T-helper 1 cell treated with Interleukin-12 subunit alpha and Interleukin-12 subunit beta and Interleukin-4 antibody, amounts not matched to agents 30 μg/mL and 1 μg/mL, for 36 hours (primary cell): ENCODE measurements at regions not wholly inside any gene's neighbourhood (a gene's known extent, or its start where the extent isn't known, plus 50 kb on each side); places are given as distances from the start of the nearest gene placed in this dataset.
"Not testable (repeated sequence)": the region's sequence is repeated elsewhere in the genome, so short reads cannot be mapped to it uniquely, and the experiment has no call there.

Experiments used
- H3K27ac Mint-ChIP-seq: one replicate; pipeline ENCODE4 v1.8.0; 2021; ENCODE audit warnings: mild to moderate bottlenecking, mixed read lengths
- H3K27me3 Mint-ChIP-seq: one replicate; pipeline ENCODE4 v1.8.0; 2021; ENCODE audit warnings: low read depth, mixed read lengths
- H3K36me3 Mint-ChIP-seq: one replicate; pipeline ENCODE4 v1.8.0; 2021; ENCODE audit warnings: low read depth, mixed read lengths
- H3K4me1 Mint-ChIP-seq: one replicate; pipeline ENCODE4 v1.8.0; 2021; ENCODE audit warnings: low read depth, mixed read lengths
- H3K4me3 Mint-ChIP-seq: one replicate; pipeline ENCODE4 v1.8.0; 2021; ENCODE audit warnings: mild to moderate bottlenecking, moderate library complexity, mixed read lengths
- H3K9me3 Mint-ChIP-seq: one replicate; pipeline ENCODE4 v1.8.0; 2021; ENCODE audit warnings: mixed read lengths

- Mint-ChIP-seq H3K4me3 (no peak overlapping the region), H3K27me3 (peaks cover 17% of the 10 kb centered on the region), H3K9me3 (no peaks in the 10 kb centered on the region), H3K36me3 (no peaks in the 10 kb centered on the region), H3K27ac (no peak overlapping the region), H3K4me1 (no peaks in the 10 kb centered on the region)
Measured at GRCh38 chr12:25424211-25424731, 128.8 kb downstream of the LMNTD1 start.

GRCh38 chr12:25423355-25424050, 129.6 kb downstream of the LMNTD1 start:
- H3K4me3 Mint-ChIP-seq: no peak overlapping the region
- no peak overlapping the region for H3K27ac Mint-ChIP-seq
- H3K36me3 Mint-ChIP-seq: no peaks in the 10 kb centered on the region
- no peaks in the 10 kb centered on the region for H3K9me3 Mint-ChIP-seq
- no peaks in the 10 kb centered on the region for H3K4me1 Mint-ChIP-seq
- H3K27me3 Mint-ChIP-seq: peaks cover 19% of the 10 kb centered on the region

- Mint-ChIP-seq H3K9me3 (no peaks in the 10 kb centered on the region), H3K27me3 (peaks cover 19% of the 10 kb centered on the region), H3K4me3 (no peak overlapping the region), H3K36me3 (no peaks in the 10 kb centered on the region), H3K27ac (no peak overlapping the region), H3K4me1 (no peaks in the 10 kb centered on the region)
Measured at GRCh38 chr12:25422241-25422640, 130.8 kb downstream of the LMNTD1 start.

- Mint-ChIP-seq H3K27me3 (peaks cover 19% of the 10 kb centered on the region), H3K9me3 (no peaks in the 10 kb centered on the region), H3K4me1 (no peaks in the 10 kb centered on the region), H3K4me3 (no peak overlapping the region), H3K36me3 (no peaks in the 10 kb centered on the region), H3K27ac (no peak overlapping the region)
Measured at GRCh38 chr12:25421651-25422167, 131.4 kb downstream of the LMNTD1 start.

- Mint-ChIP-seq H3K27ac (no peak overlapping the region), H3K4me1 (no peaks in the 10 kb centered on the region), H3K36me3 (no peaks in the 10 kb centered on the region), H3K27me3 (peaks cover 19% of the 10 kb centered on the region), H3K9me3 (no peaks in the 10 kb centered on the region), H3K4me3 (no peak overlapping the region)
Measured at GRCh38 chr12:25420116-25420515, 133.0 kb downstream of the LMNTD1 start.

- H3K36me3 Mint-ChIP-seq: no peaks in the 10 kb centered on the region
Measured at GRCh38 chr12:25419595-25419994, 133.5 kb downstream of the LMNTD1 start.

GRCh38 chr12:25417071-25417470, 136.0 kb downstream of the LMNTD1 start:
- no peak overlapping the region for H3K4me3 Mint-ChIP-seq
- peaks cover 19% of the 10 kb centered on the region for H3K27me3 Mint-ChIP-seq
- H3K9me3 Mint-ChIP-seq: no peaks in the 10 kb centered on the region
- no peaks in the 10 kb centered on the region for H3K4me1 Mint-ChIP-seq
- no peaks in the 10 kb centered on the region for H3K36me3 Mint-ChIP-seq
- no peak overlapping the region for H3K27ac Mint-ChIP-seq

More at GRCh38 chr12:25419595-25419994, 133.5 kb downstream of the LMNTD1 start:
- no peaks in the 10 kb centered on the region for H3K4me1 Mint-ChIP-seq
- H3K27ac Mint-ChIP-seq: no peak overlapping the region
- H3K4me3 Mint-ChIP-seq: no peak overlapping the region
- no peaks in the 10 kb centered on the region for H3K9me3 Mint-ChIP-seq
- peaks cover 19% of the 10 kb centered on the region for H3K27me3 Mint-ChIP-seq

- no peak overlapping the region for H3K4me3 Mint-ChIP-seq
- peaks cover 17% of the 10 kb centered on the region for H3K27me3 Mint-ChIP-seq
- no peaks in the 10 kb centered on the region for H3K9me3 Mint-ChIP-seq
- H3K36me3 Mint-ChIP-seq: no peaks in the 10 kb centered on the region
- no peak overlapping the region for H3K27ac Mint-ChIP-seq
- H3K4me1 Mint-ChIP-seq: no peaks in the 10 kb centered on the region
Measured at GRCh38 chr12:25416516-25416915, 136.6 kb downstream of the LMNTD1 start.

- Mint-ChIP-seq H3K27ac (no peak overlapping the region), H3K27me3 (peaks cover 9% of the 10 kb centered on the region), H3K4me3 (no peak overlapping the region), H3K4me1 (no peaks in the 10 kb centered on the region), H3K36me3 (no peaks in the 10 kb centered on the region), H3K9me3 (no peaks in the 10 kb centered on the region)
Measured at GRCh38 chr12:25415004-25415403, 138.1 kb downstream of the LMNTD1 start.

- Mint-ChIP-seq H3K9me3 (no peaks in the 10 kb centered on the region), H3K27ac (no peak overlapping the region)
Measured at GRCh38 chr12:25412735-25413134, 140.3 kb downstream of the LMNTD1 start.

GRCh38 chr12:25404955-25405354, 148.1 kb downstream of the LMNTD1 start:
- peaks cover 9% of the 10 kb centered on the region for H3K27me3 Mint-ChIP-seq
- peaks cover 11% of the 10 kb centered on the region for H3K9me3 Mint-ChIP-seq
- no peak overlapping the region for H3K4me3 Mint-ChIP-seq
- H3K36me3 Mint-ChIP-seq: peaks cover 2% of the 10 kb centered on the region
- no peaks in the 10 kb centered on the region for H3K4me1 Mint-ChIP-seq
- no peak overlapping the region for H3K27ac Mint-ChIP-seq

More at GRCh38 chr12:25412735-25413134, 140.3 kb downstream of the LMNTD1 start:
- H3K36me3 Mint-ChIP-seq: no peaks in the 10 kb centered on the region
- H3K4me1 Mint-ChIP-seq: no peaks in the 10 kb centered on the region
- no peaks in the 10 kb centered on the region for H3K27me3 Mint-ChIP-seq
- H3K4me3 Mint-ChIP-seq: no peak overlapping the region

GRCh38 chr12:25401547-25402345, 151.0 kb upstream of the KRAS start:
- H3K9me3 Mint-ChIP-seq: peaks cover 11% of the 10 kb centered on the region
- H3K27me3 Mint-ChIP-seq: peaks cover 20% of the 10 kb centered on the region
- peaks cover 2% of the 10 kb centered on the region for H3K36me3 Mint-ChIP-seq
- no peaks in the 10 kb centered on the region for H3K4me1 Mint-ChIP-seq
- H3K27ac Mint-ChIP-seq: no peak overlapping the region
- H3K4me3 Mint-ChIP-seq: no peak overlapping the region

- Mint-ChIP-seq H3K4me3 (no peak overlapping the region), H3K27me3 (peaks cover 29% of the 10 kb centered on the region), H3K27ac (no peak overlapping the region), H3K36me3 (peaks cover 2% of the 10 kb centered on the region), H3K4me1 (no peaks in the 10 kb centered on the region), H3K9me3 (peaks cover 11% of the 10 kb centered on the region)
Measured at GRCh38 chr12:25397001-25397400, 146.3 kb upstream of the KRAS start.

GRCh38 chr12:25395227-25395626, 144.5 kb upstream of the KRAS start:
- H3K9me3 Mint-ChIP-seq: no peaks in the 10 kb centered on the region
- H3K4me1 Mint-ChIP-seq: no peaks in the 10 kb centered on the region
- peaks cover 1% of the 10 kb centered on the region for H3K36me3 Mint-ChIP-seq
- no peak overlapping the region for H3K27ac Mint-ChIP-seq
- H3K4me3 Mint-ChIP-seq: no peak overlapping the region
- H3K27me3 Mint-ChIP-seq: peaks cover 25% of the 10 kb centered on the region

- H3K4me1 Mint-ChIP-seq, H3K27ac Mint-ChIP-seq: not testable (repeated sequence)
Measured at GRCh38 chr12:25394775-25395174, 144.0 kb upstream of the KRAS start.

More at GRCh38 chr12:25394775-25395174, 144.0 kb upstream of the KRAS start:
- H3K27me3 Mint-ChIP-seq: peaks cover 25% of the 10 kb centered on the region
- H3K4me3 Mint-ChIP-seq, H3K9me3 Mint-ChIP-seq, H3K36me3 Mint-ChIP-seq: not testable (repeated sequence)
